ENCODE measurements at regions not wholly inside any gene's neighbourhood (a gene's known extent, or its start where the extent isn't known, plus 50 kb on each side); places are given as distances from the start of the nearest gene placed in this dataset.

- TF ChIP-seq, protein P1, sequence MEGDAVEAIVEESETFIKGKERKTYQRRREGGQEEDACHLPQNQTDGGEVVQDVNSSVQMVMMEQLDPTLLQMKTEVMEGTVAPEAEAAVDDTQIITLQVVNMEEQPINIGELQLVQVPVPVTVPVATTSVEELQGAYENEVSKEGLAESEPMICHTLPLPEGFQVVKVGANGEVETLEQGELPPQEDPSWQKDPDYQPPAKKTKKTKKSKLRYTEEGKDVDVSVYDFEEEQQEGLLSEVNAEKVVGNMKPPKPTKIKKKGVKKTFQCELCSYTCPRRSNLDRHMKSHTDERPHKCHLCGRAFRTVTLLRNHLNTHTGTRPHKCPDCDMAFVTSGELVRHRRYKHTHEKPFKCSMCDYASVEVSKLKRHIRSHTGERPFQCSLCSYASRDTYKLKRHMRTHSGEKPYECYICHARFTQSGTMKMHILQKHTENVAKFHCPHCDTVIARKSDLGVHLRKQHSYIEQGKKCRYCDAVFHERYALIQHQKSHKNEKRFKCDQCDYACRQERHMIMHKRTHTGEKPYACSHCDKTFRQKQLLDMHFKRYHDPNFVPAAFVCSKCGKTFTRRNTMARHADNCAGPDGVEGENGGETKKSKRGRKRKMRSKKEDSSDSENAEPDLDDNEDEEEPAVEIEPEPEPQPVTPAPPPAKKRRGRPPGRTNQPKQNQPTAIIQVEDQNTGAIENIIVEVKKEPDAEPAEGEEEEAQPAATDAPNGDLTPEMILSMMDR (IDR thresholded peaks at IDR 0.05 in 2 of 3, conservative IDR thresholded peaks at IDR 0.05 in 1 of 3; ENCODE audit: borderline replicate concordance in 1 of 3, insufficient read depth in 1 of 3, low read depth in 2 of 3, low read length in 2 of 3) = no peak
- TF ChIP-seq TCF7L2 (IDR thresholded peaks at IDR 0.05; ENCODE audit: borderline replicate concordance, extremely low read depth, insufficient read depth, insufficient read length) (no peak), CEBPB (IDR thresholded peaks at IDR 0.05; ENCODE audit: low read depth) (no peak), SP1 (IDR thresholded peaks at IDR 0.05; ENCODE audit: low read depth) (no peak), YY1 (IDR thresholded peaks at IDR 0.05; ENCODE audit: extremely low read depth, insufficient replicate concordance, low read depth, low read length) (no peak), POLR2AphosphoS5 (IDR thresholded peaks at IDR 0.05; ENCODE audit: low read depth, low read length) (no peak), ELF1 (IDR thresholded peaks at IDR 0.05; ENCODE audit: borderline replicate concordance, low read depth) (no peak), ZNF274 (IDR thresholded peaks at IDR 0.05; ENCODE audit: low read depth, low read length) (no peak)
- Histone ChIP-seq H3K79me2 (ENCODE audit: insufficient read depth, low read length) (no peaks in the 10 kb centered on the region), H3K27ac (ENCODE audit: low read depth, low read length) (no peak overlapping the region), H3K9me2 (ENCODE audit: insufficient read depth) (no peaks in the 10 kb centered on the region), H3K4me2 (ENCODE audit: low read length) (no peak overlapping the region), H3K36me3 (ENCODE audit: control insufficient read depth in 1 of 2, insufficient read depth in 2 of 2, low read length in 2 of 2) (no peaks in the 10 kb centered on the region), H3K27me3 (ENCODE audit: insufficient read depth, low read length) (no peaks in the 10 kb centered on the region), H3K4me1 (ENCODE audit: control insufficient read depth in 1 of 2, insufficient read depth in 2 of 2, low read length in 2 of 2) (no peaks in the 10 kb centered on the region; a peak in 1 of 4 replicates), H2AFZ (ENCODE audit: low read depth, low read length, poor library complexity, severe bottlenecking) (no peak overlapping the region), H3K9ac (ENCODE audit: low read length) (no peak overlapping the region), H3K9me3 (ENCODE audit: control insufficient read depth in 1 of 2, insufficient read depth in 1 of 2, low read depth in 1 of 2, low read length in 2 of 2) (no peaks in the 10 kb centered on the region), H3K4me3 (replicated peaks in 1 of 2; ENCODE audit: low read depth in 1 of 2, low read length in 2 of 2) (no peak overlapping the region), H4K20me1 (ENCODE audit: insufficient read depth) (no peaks in the 10 kb centered on the region)
- no peak for DNase-seq (ENCODE audit: low read depth, low spot score)
- CTCF ChIA-PET = no interaction called here
- no peak for ATAC-seq
- POLR2A ChIA-PET = no interaction called here
- RAD21 ChIA-PET (ENCODE audit: low non-redundant PET in 1 of 2, low total read pairs in 2 of 2, uncharacterized antibody in 2 of 2, unreplicated experiment in 2 of 2) = no interaction called here
- intact Hi-C loops (cut with micrococcal nuclease) = no loop called here
- no TSS peak for BruUV-seq (replicated peaks)
Measured at GRCh38 chr12:19847294-19848059, 408.2 kb downstream of the AEBP2 start.
